GM12891 (cell line): ENCODE measurements at regions not wholly inside any gene's neighbourhood (a gene's known extent, or its start where the extent isn't known, plus 50 kb on each side); places are given as distances from the start of the nearest gene placed in this dataset.

ENCODE experiments used
- PAX5 ChIP-seq: IDR thresholded peaks from 2 replicates; pipeline ENCODE4 v1.6.1; 2011; ENCODE audit warnings: low read length, moderate library complexity, mild to moderate bottlenecking; ENCODE audit not compliant: insufficient read depth, severe bottlenecking
- POLR2A ChIP-seq: IDR thresholded peaks from 2 replicates; pipeline ENCODE4 v1.6.1; 2011; ENCODE audit warnings: low read depth, low read length, control low read depth
- POLR2AphosphoS5 ChIP-seq: IDR thresholded peaks from 2 replicates; pipeline ENCODE4 v1.6.1; 2011; ENCODE audit warnings: low read depth, low read length, control low read depth
- POU2F2 ChIP-seq: IDR thresholded peaks from 2 replicates; pipeline ENCODE4 v1.6.1; 2011; ENCODE audit warnings: low read depth, mild to moderate bottlenecking, control low read depth, low read length, moderate library complexity
- SPI1 ChIP-seq: IDR thresholded peaks from 2 replicates; pipeline ENCODE4 v1.6.1; 2011; ENCODE audit warnings: low read depth, low read length, control low read depth
- TAF1 ChIP-seq: IDR thresholded peaks from 2 replicates; pipeline ENCODE4 v1.6.1; 2011; ENCODE audit warnings: low read depth, low read length, control low read depth

DNA sequence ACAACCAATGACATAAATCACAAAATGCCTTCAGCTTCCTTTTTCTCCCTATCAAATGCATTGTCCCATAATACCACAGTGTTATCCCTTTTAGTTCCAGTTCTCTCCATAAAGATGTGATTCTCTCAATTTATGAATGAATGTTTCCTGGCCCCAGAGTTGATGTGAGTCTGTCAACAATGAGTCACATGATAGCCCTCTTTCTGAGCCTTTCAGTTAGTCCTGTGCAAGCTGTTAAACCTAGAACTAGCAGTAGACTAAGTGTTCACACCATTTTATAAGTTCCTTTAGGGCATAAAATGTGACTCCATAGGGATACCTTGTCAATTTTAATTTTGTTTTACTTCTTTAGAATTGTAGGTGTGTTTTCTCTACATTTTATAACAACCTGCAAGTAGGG lies 129.5 kb downstream of the PABPC4L start:
- TF ChIP-seq TAF1: no peak
- no peak for TF ChIP-seq POLR2AphosphoS5
- no peak for TF ChIP-seq POLR2A
- TF ChIP-seq POU2F2: no peak
- no peak for TF ChIP-seq PAX5
- TF ChIP-seq SPI1: no peak
